GM23248 (cell line): ENCODE measurements at regions not wholly inside any gene's neighbourhood (a gene's known extent, or its start where the extent isn't known, plus 50 kb on each side); places are given as distances from the start of the nearest gene placed in this dataset.

ENCODE experiments used
- EZH2 ChIP-seq: fragments of 200-600 bp; sonication (generic); IDR thresholded peaks from 2 replicates; pipeline ENCODE4 v1.6.1; 2018; ENCODE audit warnings: antibody characterized with exemption, mild to moderate bottlenecking; ENCODE audit not compliant: insufficient read depth, poor library complexity, severe bottlenecking
- EZH2phosphoT487 ChIP-seq: fragments of 200-600 bp; sonication (generic); IDR thresholded peaks from 2 replicates; pipeline ENCODE4 v1.6.1; 2018; ENCODE audit warnings: antibody characterized with exemption, moderate library complexity, mild to moderate bottlenecking, low read depth; ENCODE audit not compliant: insufficient read depth

GRCh38 chr3:124177071-124177470 lies 185.1 kb upstream of the ROPN1 start:
- no peak for TF ChIP-seq EZH2phosphoT487
- TF ChIP-seq EZH2: no peak
